ENCODE measurements at regions not wholly inside any gene's neighbourhood (a gene's known extent, or its start where the extent isn't known, plus 50 kb on each side); places are given as distances from the start of the nearest gene placed in this dataset.

- TF ChIP-seq EZH2 (IDR thresholded peaks at IDR 0.05; ENCODE audit: low read depth, low read length, severe bottlenecking): no peak
- no peak for TF ChIP-seq SIX5 (IDR thresholded peaks at IDR 0.05; ENCODE audit: low read depth, low read length)
- no peak for TF ChIP-seq TCF12 (IDR thresholded peaks at IDR 0.05; ENCODE audit: low read depth, low read length)
- no peak for TF ChIP-seq E2F6 (IDR thresholded peaks at IDR 0.05)
- no peak for TF ChIP-seq TAF7 (optimal IDR thresholded peaks at IDR 0.05; ENCODE audit: borderline replicate concordance, low read depth, low read length)
Observed at GRCh38 chr2:134098321-134098720, 155.6 kb upstream of the MGAT5 start (continued).

All from H1 (cell line).